Mucosa of descending colon (tissue), 3 donors: ENCODE measurements at regions not wholly inside any gene's neighbourhood (a gene's known extent, or its start where the extent isn't known, plus 50 kb on each side); places are given as distances from the start of the nearest gene placed in this dataset.

Experiments
- ATAC-seq: fragments of 200-7000 bp; cut with Tn5 transposase; one replicate; pipeline ENCODE4 v1.9.1; 2020; ENCODE audit warnings: mild to moderate bottlenecking, moderate library complexity
- DNase-seq, 3 donors: peaks; one replicate each; pipeline ENCODE4 v3.0.0-alpha.2; 2020
- H3K36me3 ChIP-seq: fragments of 200-600 bp; one replicate; pipeline ENCODE4 v1.8.0; 2021; ENCODE audit warnings: low read depth, mild to moderate bottlenecking
- H3K4me1 ChIP-seq: fragments of 200-600 bp; one replicate; pipeline ENCODE4 v1.8.0; 2021; ENCODE audit warnings: low read depth, mild to moderate bottlenecking
- H3K4me3 ChIP-seq: fragments of 200-600 bp; one replicate; pipeline ENCODE4 v1.8.0; 2021; ENCODE audit warnings: mild to moderate bottlenecking
- H3K9me3 ChIP-seq: fragments of 200-600 bp; one replicate; pipeline ENCODE4 v1.8.0; 2021; ENCODE audit warnings: mild to moderate bottlenecking
- intact Hi-C, 2 donors: fragments of 100-400 bp; cut with DNase I in 1 of 2; cut with micrococcal nuclease in 1 of 2; formaldehyde crosslinking; loops; one replicate each; pipeline versions ENCODE4 v1.11.0 to v1.11.1; 2022; cut with DNase I, micrococcal nuclease
- TF ChIP-seq, protein P1 (sequence below): fragments of 200-600 bp; IDR thresholded peaks from one replicate; pipeline ENCODE4 v1.8.0; 2022; ENCODE audit warnings: antibody characterized with exemption, mild to moderate bottlenecking
- donor health status: DM: no; HTN: no; CAD: no; lungs with moderate emphysema.
- donor health status: DM: no; HTN: no; CAD: no.
- donor health status: DM: no; HTN: yes; CAD: no.

DNA sequence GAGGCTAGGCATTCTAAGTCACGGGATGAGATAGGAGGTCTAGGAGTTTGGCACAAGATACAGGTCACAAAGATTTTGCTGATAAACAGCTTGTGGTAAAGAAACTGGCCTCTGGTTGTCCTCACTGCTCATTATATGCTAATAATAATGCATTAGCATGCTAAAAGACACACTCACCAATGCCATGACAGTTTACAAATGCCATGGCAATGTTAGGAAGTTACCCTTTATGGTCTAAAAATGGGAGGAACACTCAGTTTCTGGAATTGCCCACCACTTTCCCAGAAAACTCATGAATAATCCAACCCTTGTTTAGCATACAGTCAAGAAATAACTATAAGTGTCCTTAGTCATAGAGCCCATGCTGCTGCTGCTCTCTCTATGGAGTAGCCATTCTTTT lies 286.9 kb downstream of the ZNF674 start:
- Histone ChIP-seq H3K4me1 (no peaks in the 10 kb centered on the region), H3K4me3 (no peak overlapping the region), H3K9me3 (no peaks in the 10 kb centered on the region), H3K36me3 (no peaks in the 10 kb centered on the region)
- TF ChIP-seq, protein P1, sequence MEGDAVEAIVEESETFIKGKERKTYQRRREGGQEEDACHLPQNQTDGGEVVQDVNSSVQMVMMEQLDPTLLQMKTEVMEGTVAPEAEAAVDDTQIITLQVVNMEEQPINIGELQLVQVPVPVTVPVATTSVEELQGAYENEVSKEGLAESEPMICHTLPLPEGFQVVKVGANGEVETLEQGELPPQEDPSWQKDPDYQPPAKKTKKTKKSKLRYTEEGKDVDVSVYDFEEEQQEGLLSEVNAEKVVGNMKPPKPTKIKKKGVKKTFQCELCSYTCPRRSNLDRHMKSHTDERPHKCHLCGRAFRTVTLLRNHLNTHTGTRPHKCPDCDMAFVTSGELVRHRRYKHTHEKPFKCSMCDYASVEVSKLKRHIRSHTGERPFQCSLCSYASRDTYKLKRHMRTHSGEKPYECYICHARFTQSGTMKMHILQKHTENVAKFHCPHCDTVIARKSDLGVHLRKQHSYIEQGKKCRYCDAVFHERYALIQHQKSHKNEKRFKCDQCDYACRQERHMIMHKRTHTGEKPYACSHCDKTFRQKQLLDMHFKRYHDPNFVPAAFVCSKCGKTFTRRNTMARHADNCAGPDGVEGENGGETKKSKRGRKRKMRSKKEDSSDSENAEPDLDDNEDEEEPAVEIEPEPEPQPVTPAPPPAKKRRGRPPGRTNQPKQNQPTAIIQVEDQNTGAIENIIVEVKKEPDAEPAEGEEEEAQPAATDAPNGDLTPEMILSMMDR, result no peak
- DNase-seq (no peak), ATAC-seq (no peak)
- intact Hi-C loops, result no loop called here

DNA sequence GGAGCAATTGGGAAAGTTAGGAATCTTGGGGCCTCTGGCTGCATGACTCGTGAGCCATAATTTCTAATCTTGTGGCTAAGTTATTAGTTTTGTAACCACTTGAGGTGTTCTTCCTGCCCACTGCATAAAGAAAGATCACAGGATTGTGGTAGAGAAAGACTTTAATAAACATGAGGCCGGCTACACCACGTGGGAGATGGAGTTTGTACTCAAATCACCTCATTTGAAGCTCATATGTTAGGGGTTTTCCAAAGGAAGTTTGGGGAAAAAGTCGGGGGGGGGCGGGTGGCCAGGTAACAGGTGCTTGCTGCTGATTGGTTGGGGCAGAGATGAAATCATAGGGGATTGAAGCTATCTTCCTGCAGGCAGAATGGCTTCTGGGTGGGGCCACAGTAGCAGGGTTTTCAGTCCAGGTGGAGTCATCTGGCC lies 287.8 kb downstream of the ZNF674 start:
- intact Hi-C loops, result no loop called here
- Histone ChIP-seq H3K4me1 (no peaks in the 10 kb centered on the region), H3K9me3 (no peaks in the 10 kb centered on the region), H3K4me3 (no peak overlapping the region), H3K36me3 (no peaks in the 10 kb centered on the region)
- TF ChIP-seq, protein P1, result no peak
- DNase-seq (no peak), ATAC-seq (no peak)

DNA sequence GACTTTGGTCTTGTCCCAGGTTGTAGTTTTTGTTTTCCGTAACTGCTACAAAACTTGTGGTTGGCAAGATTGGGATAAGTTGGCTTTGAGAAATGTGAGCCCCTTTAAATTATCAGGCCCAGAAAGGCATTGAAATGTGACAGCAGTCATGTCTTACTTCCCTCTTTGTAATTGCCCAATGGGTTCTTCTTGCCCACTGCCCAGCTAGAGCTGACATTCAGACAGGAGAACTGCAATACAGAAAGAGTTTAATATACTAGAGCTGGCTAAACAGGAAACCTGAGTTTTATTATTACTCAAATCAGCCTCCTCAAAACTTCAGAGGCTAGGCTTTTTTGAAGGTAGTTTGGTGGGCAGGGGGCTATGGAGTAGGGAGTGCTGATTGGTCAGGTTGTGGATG lies 288.3 kb downstream of the ZNF674 start:
- DNase-seq, result no peak

DNA sequence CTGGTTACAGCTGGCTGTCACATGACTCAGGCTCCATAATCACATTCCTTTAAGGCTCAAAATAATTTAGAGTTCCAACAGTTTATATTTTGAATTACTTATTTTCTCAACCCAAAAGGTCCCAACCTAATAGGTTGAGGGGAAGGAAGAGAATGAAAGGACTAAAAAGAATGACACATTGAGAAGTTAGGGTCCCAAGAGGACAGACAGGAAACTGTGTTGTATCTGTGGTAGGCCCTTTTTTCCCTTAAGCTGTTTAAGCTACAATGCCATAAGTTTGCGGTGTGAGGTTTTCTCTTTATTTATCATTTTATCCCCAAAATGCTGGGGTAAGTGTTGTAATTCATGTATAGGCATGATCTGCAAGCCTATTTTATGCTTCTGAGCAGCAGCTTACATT lies 290.2 kb downstream of the ZNF674 start:
- no peaks in the 10 kb centered on the region for H3K36me3 ChIP-seq
- intact Hi-C loops, result no loop called here
- no peak for DNase-seq
- no peaks in the 10 kb centered on the region for H3K4me1 ChIP-seq
- TF ChIP-seq, protein P1, result no peak
- H3K4me3 ChIP-seq, result no peak overlapping the region
- no peak for ATAC-seq
- no peaks in the 10 kb centered on the region for H3K9me3 ChIP-seq

More for the DNA sequence above, 288.3 kb downstream of the ZNF674 start:
- no peak for ATAC-seq
- H3K36me3 ChIP-seq, result no peaks in the 10 kb centered on the region
- TF ChIP-seq, protein P1, result no peak
- H3K4me3 ChIP-seq, result no peak overlapping the region
- intact Hi-C loops, result no loop called here
- H3K9me3 ChIP-seq, result no peaks in the 10 kb centered on the region
- H3K4me1 ChIP-seq, result no peaks in the 10 kb centered on the region

DNA sequence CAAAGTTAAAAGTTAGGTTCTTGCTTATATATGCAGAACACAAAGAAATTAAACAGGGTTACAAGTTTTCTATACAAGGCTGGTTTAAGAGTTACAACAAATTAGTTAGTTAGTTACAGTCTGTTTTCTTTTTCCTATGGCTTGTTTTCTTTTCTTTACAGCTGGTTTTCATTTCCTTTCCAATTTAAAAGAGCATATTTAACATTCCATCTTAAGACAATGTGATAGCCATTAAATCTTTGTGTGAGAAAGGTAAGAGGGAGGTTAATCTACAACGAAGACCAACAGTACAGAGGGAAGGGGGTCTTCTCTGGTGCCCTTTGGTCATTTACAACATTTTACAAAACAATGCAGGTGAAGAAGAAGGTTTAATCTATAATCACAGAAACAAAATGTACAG lies 290.6 kb downstream of the ZNF674 start:
- no peaks in the 10 kb centered on the region for H3K4me1 ChIP-seq
- TF ChIP-seq, protein P1, result no peak
- DNase-seq (no peak), ATAC-seq (no peak)
- no peak overlapping the region for H3K4me3 ChIP-seq
- intact Hi-C loops, result no loop called here
- H3K9me3 ChIP-seq, result no peaks in the 10 kb centered on the region
- H3K36me3 ChIP-seq, result no peaks in the 10 kb centered on the region

DNA sequence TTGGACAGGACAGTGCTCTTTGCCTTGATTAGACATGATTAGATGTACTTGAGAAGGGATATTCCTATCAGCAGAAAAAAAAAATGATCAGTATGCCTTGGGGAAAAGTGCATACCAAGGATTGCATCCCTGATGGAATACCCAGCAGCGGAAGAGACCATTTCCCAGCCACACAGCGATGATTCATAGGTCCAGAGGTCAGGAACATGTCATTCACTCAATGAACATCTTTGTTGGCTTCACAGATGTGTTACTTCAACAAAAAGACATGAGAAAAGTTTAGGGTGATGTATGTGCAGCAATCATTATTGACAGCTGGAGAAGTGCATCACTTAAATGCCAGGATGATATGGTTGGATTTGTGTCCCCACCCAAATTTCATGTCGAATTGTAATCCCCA lies 293.5 kb downstream of the ZNF674 start:
- H3K9me3 ChIP-seq, result no peaks in the 10 kb centered on the region
- no peak for ATAC-seq
- intact Hi-C loops, result no loop called here
- TF ChIP-seq, protein P1, result no peak
- H3K4me1 ChIP-seq, result no peaks in the 10 kb centered on the region
- no peaks in the 10 kb centered on the region for H3K36me3 ChIP-seq
- DNase-seq, result no peak
- no peak overlapping the region for H3K4me3 ChIP-seq
